Liver (tissue), 7 donors: ENCODE measurements at regions not wholly inside any gene's neighbourhood (a gene's known extent, or its start where the extent isn't known, plus 50 kb on each side); places are given as distances from the start of the nearest gene placed in this dataset.

ENCODE experiments used
- DNase-seq: peaks from one replicate; pipeline ENCODE4 v3.0.0-alpha.2; 2017; ENCODE audit warnings: low spot score
- H3K27ac ChIP-seq, 2 donors: one replicate each; pipeline ENCODE4 v1.7.0; 2013; ENCODE audit warnings: inconsistent platforms in 2 of 2, low read length in 2 of 2, control low read depth in 1 of 2, low read depth in 1 of 2, mild to moderate bottlenecking in 1 of 2
- H3K27me3 ChIP-seq, 4 donors: one replicate each; pipeline versions ENCODE4 v1.6.1 to v1.7.0; 2013; ENCODE audit warnings: low read length in 3 of 4, inconsistent platforms in 1 of 4, mild to moderate bottlenecking in 1 of 4, moderate library complexity in 1 of 4; ENCODE audit not compliant: control insufficient read depth in 4 of 4, insufficient read depth in 4 of 4
- H3K36me3 ChIP-seq, 4 donors: one replicate each; pipeline versions ENCODE4 v1.6.1 to v1.7.0; 2013; ENCODE audit warnings: low read length in 3 of 4, mild to moderate bottlenecking in 3 of 4, low read depth in 1 of 4, moderate library complexity in 1 of 4; ENCODE audit not compliant: control insufficient read depth in 4 of 4, insufficient read depth in 3 of 4
- H3K4me1 ChIP-seq, 4 donors: one replicate each; pipeline versions ENCODE4 v1.6.1 to v1.7.0; 2013; ENCODE audit warnings: low read length in 3 of 4, mild to moderate bottlenecking in 3 of 4, moderate library complexity in 1 of 4; ENCODE audit not compliant: control insufficient read depth in 4 of 4, insufficient read depth in 4 of 4
- H3K4me3 ChIP-seq, 3 donors: one replicate each; pipeline versions ENCODE4 v1.6.1 to v1.7.0; 2013; ENCODE audit warnings: low read length in 3 of 3, control low read depth in 1 of 3, low read depth in 1 of 3, mild to moderate bottlenecking in 1 of 3
- H3K9ac ChIP-seq, 2 donors: one replicate each; pipeline ENCODE4 v1.7.0; 2013; ENCODE audit warnings: low read length in 2 of 2, mild to moderate bottlenecking in 2 of 2, moderate library complexity in 2 of 2, control low read depth in 1 of 2, low read depth in 1 of 2
- H3K9me3 ChIP-seq, 4 donors: one replicate each; pipeline versions ENCODE4 v1.6.1 to v1.7.0; 2013; ENCODE audit warnings: low read length in 3 of 4; ENCODE audit not compliant: control insufficient read depth in 4 of 4
- FOXA1 ChIP-seq: IDR thresholded peaks from 2 replicates; pipeline ENCODE4 v1.6.1; 2016; ENCODE audit warnings: antibody characterized with exemption
- FOXA2 ChIP-seq: IDR thresholded peaks from 2 replicates; pipeline ENCODE4 v1.6.1; 2016; ENCODE audit warnings: antibody characterized with exemption
- HNF4A ChIP-seq, 2 donors: conservative IDR thresholded peaks; 2 replicates each; pipeline ENCODE4 v1.6.1; 2016; ENCODE audit warnings: antibody characterized with exemption in 2 of 2, mild to moderate bottlenecking in 2 of 2
- HNF4G ChIP-seq: IDR thresholded peaks from 2 replicates; pipeline ENCODE4 v1.6.1; 2016; ENCODE audit warnings: antibody characterized with exemption
- NR2F2 ChIP-seq: IDR thresholded peaks from 2 replicates; pipeline ENCODE4 v1.6.1; 2016; ENCODE audit warnings: antibody characterized with exemption
- RAD21 ChIP-seq, 2 donors: IDR thresholded peaks; 2 replicates each; pipeline ENCODE4 v1.6.1; 2016; ENCODE audit warnings: antibody characterized with exemption in 2 of 2, mild to moderate bottlenecking in 2 of 2
- RXRA ChIP-seq, 2 donors: IDR thresholded peaks; 2 replicates each; pipeline ENCODE4 v1.6.1; 2017 to 2018; ENCODE audit warnings: antibody characterized with exemption in 2 of 2, mild to moderate bottlenecking in 1 of 2
- SP1 ChIP-seq: IDR thresholded peaks from 2 replicates; pipeline ENCODE4 v1.6.1; 2018; ENCODE audit warnings: antibody characterized with exemption, mild to moderate bottlenecking
- TAF1 ChIP-seq: conservative IDR thresholded peaks from 2 replicates; pipeline ENCODE4 v1.6.1; 2016; ENCODE audit warnings: antibody characterized with exemption, mild to moderate bottlenecking
- YY1 ChIP-seq: IDR thresholded peaks from 2 replicates; pipeline ENCODE4 v1.6.1; 2016; ENCODE audit warnings: antibody characterized with exemption, mild to moderate bottlenecking
- WGBS: extraction: QIAGEN DNeasy Blood & Tissue Kit; methylation state at CpG from one replicate; pipeline ENCODE4 v1.1.7; 2013; 5-methylcytosine and 5-hydroxymethylcytosine counted together
- TF ChIP-seq, protein P1 (sequence below): IDR thresholded peaks from 2 replicates; pipeline ENCODE4 v1.6.1; 2016; ENCODE audit warnings: antibody characterized with exemption
- TF ChIP-seq, protein P2 (sequence below): IDR thresholded peaks from 2 replicates; pipeline ENCODE4 v1.6.1; 2016; ENCODE audit warnings: antibody characterized with exemption
- TF ChIP-seq, protein P3 (sequence below): IDR thresholded peaks from 2 replicates; pipeline ENCODE4 v1.6.1; 2016; ENCODE audit warnings: antibody characterized with exemption, mild to moderate bottlenecking
- TF ChIP-seq, protein P4 (sequence below): IDR thresholded peaks from 2 replicates; pipeline ENCODE4 v1.6.1; 2016; ENCODE audit warnings: antibody characterized with exemption
- donor health status: healthy.
- donor health status: healthy.
- donor health status: healthy.
- donor health status: healthy.

DNA sequence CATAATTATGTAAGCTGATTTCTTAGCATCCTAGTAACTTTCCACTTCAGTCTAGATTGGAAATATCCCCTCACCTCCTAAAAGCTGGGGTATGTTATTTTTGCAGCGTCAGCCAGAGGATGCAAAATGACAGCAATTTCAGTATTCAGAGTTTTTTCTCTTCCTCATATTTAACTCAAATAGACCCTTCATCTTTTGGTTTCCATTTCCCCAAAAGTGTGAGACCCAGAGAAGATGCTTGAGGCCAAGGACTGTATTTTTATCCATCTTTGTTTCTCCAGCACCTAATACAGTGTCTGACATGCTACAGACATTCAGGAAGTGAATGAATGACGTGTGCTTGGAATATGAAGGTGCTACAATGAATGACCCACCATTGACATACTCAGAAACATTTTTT is 75.5 kb upstream of the RANBP3L start:
- no peak for DNase-seq
- no peaks in the 10 kb centered on the region for H3K36me3 ChIP-seq
- no peak overlapping the region for H3K27ac ChIP-seq
- H3K9ac ChIP-seq, result no peak overlapping the region
- 79% methylated on average over 2 of the region's 2 CpGs for WGBS
- TF ChIP-seq HNF4A (conservative IDR thresholded peaks at IDR 0.05) (no peak), FOXA2 (no peak), TAF1 (no peak), YY1 (no peak), RAD21 (IDR thresholded peaks at IDR 0.05) (no peak), HNF4G (no peak), RXRA (IDR thresholded peaks at IDR 0.05) (no peak), SP1 (no peak), NR2F2 (no peak)
- TF ChIP-seq, protein P1, sequence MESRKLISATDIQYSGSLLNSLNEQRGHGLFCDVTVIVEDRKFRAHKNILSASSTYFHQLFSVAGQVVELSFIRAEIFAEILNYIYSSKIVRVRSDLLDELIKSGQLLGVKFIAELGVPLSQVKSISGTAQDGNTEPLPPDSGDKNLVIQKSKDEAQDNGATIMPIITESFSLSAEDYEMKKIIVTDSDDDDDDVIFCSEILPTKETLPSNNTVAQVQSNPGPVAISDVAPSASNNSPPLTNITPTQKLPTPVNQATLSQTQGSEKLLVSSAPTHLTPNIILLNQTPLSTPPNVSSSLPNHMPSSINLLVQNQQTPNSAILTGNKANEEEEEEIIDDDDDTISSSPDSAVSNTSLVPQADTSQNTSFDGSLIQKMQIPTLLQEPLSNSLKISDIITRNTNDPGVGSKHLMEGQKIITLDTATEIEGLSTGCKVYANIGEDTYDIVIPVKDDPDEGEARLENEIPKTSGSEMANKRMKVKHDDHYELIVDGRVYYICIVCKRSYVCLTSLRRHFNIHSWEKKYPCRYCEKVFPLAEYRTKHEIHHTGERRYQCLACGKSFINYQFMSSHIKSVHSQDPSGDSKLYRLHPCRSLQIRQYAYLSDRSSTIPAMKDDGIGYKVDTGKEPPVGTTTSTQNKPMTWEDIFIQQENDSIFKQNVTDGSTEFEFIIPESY, result no peak
- TF ChIP-seq, protein P2, sequence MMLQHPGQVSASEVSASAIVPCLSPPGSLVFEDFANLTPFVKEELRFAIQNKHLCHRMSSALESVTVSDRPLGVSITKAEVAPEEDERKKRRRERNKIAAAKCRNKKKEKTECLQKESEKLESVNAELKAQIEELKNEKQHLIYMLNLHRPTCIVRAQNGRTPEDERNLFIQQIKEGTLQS, result no peak
- TF ChIP-seq, protein P3, sequence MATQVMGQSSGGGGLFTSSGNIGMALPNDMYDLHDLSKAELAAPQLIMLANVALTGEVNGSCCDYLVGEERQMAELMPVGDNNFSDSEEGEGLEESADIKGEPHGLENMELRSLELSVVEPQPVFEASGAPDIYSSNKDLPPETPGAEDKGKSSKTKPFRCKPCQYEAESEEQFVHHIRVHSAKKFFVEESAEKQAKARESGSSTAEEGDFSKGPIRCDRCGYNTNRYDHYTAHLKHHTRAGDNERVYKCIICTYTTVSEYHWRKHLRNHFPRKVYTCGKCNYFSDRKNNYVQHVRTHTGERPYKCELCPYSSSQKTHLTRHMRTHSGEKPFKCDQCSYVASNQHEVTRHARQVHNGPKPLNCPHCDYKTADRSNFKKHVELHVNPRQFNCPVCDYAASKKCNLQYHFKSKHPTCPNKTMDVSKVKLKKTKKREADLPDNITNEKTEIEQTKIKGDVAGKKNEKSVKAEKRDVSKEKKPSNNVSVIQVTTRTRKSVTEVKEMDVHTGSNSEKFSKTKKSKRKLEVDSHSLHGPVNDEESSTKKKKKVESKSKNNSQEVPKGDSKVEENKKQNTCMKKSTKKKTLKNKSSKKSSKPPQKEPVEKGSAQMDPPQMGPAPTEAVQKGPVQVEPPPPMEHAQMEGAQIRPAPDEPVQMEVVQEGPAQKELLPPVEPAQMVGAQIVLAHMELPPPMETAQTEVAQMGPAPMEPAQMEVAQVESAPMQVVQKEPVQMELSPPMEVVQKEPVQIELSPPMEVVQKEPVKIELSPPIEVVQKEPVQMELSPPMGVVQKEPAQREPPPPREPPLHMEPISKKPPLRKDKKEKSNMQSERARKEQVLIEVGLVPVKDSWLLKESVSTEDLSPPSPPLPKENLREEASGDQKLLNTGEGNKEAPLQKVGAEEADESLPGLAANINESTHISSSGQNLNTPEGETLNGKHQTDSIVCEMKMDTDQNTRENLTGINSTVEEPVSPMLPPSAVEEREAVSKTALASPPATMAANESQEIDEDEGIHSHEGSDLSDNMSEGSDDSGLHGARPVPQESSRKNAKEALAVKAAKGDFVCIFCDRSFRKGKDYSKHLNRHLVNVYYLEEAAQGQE, result no peak
- TF ChIP-seq, protein P4, sequence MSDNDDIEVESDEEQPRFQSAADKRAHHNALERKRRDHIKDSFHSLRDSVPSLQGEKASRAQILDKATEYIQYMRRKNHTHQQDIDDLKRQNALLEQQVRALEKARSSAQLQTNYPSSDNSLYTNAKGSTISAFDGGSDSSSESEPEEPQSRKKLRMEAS, result no peak
- H3K9me3 ChIP-seq, result no peaks in the 10 kb centered on the region
- no peaks in the 10 kb centered on the region for H3K27me3 ChIP-seq
- no peak overlapping the region for H3K4me3 ChIP-seq
- H3K4me1 ChIP-seq, result peaks cover 0 to 12% (median 0%) of the 10 kb centered on the region in 4 donors

DNA sequence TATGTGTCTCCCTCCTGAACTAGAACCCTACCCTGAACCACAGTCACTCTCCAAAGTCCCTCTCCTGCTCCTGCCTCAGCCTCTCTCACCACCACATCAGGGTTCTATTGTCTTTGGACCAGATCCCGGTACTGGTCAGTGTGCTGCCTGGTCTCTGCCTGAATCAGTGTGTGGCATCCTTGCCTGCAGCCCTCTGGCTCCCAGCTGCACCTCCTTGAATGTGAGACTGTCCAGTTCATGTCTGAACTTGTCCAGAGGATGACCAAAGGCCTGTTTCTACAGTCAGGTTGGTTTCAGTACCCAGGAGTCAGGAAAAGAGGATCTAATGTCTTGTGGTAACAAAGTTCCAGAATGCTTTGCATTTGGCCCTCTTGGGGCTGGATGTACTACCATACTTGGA is 76.8 kb upstream of the RANBP3L start:
- no peak overlapping the region for H3K9ac ChIP-seq
- no peaks in the 10 kb centered on the region for H3K9me3 ChIP-seq
- no peaks in the 10 kb centered on the region for H3K36me3 ChIP-seq
- TF ChIP-seq RAD21 (IDR thresholded peaks at IDR 0.05) (no peak), FOXA1 (no peak), RXRA (IDR thresholded peaks at IDR 0.05) (no peak), SP1 (no peak), FOXA2 (no peak)
- TF ChIP-seq, protein P1, result no peak
- TF ChIP-seq, protein P3, result no peak
- WGBS, result 89% methylated on average over 1 of the region's 1 CpG
- H3K4me1 ChIP-seq, result peaks cover 0 to 11% (median under 1%) of the 10 kb centered on the region in 4 donors
- DNase-seq, result no peak
- H3K27ac ChIP-seq, result no peak overlapping the region
- no peak overlapping the region for H3K4me3 ChIP-seq
- H3K27me3 ChIP-seq, result no peaks in the 10 kb centered on the region
